Stimulated activated CD4-positive, alpha-beta T cell treated with anti-CD3 and anti-CD28 coated beads, Interleukin-2, amount 100 ng/mL, for 24 hours (primary cell): ENCODE measurements at regions not wholly inside any gene's neighbourhood (a gene's known extent, or its start where the extent isn't known, plus 50 kb on each side); places are given as distances from the start of the nearest gene placed in this dataset.
"Not testable (repeated sequence)": the region's sequence is repeated elsewhere in the genome, so short reads cannot be mapped to it uniquely, and the experiment has no call there.

Experiments
- DNase-seq, 2 donors: peaks; one replicate each; pipeline ENCODE4 v3.0.0-alpha.2; 2020

GRCh38 chrY:12360496-12360895, 340.5 kb upstream of the USP9Y start:
- no peak for DNase-seq

GRCh38 chrY:12365311-12365910, 335.6 kb upstream of the USP9Y start:
- DNase-seq = no peak

- not testable (repeated sequence) for DNase-seq
Measured at GRCh38 chrY:12374588-12374987, 326.4 kb upstream of the USP9Y start.

- DNase-seq = not testable (repeated sequence)
Measured at GRCh38 chrY:12391655-12392559, 309.1 kb upstream of the USP9Y start.

- no peak for DNase-seq
Measured at GRCh38 chrY:12393190-12393589, 307.8 kb upstream of the USP9Y start.

DNA sequence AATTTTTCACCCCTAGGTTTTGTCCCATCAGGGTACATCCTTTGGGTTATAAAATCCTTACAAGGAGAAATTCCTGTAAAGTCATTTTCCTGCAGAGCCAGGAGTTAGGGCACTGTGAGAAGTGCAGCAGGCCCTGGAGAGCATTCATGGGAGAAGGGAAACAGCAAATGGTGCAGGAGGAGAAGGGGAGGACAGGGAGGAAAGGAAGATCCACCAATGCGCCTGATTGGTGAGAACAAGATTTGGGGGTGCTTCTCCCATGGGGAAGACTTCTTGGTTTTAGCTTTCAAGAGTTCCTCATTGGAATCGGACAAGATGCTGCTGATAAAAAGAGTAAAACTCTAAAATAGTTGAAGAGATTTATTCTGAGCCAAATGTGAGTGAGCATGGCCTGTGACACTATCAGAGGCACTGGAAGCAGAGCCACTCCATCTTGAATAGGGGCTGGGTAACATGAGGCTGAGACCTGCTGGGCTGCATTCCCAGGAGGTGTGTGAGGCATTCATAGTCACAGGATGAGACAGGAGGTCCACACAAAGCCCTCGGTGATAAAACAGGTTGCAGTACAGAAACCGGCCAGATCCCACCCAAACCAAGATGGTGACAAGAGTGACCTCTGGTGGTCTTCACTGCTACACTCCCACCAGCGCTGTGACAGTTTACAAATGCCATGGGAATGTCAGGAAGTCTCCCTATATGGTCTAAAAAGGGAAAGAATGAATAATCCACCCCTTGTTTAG, 305.5 kb upstream of the USP9Y start:
- not testable (repeated sequence) for DNase-seq

DNA sequence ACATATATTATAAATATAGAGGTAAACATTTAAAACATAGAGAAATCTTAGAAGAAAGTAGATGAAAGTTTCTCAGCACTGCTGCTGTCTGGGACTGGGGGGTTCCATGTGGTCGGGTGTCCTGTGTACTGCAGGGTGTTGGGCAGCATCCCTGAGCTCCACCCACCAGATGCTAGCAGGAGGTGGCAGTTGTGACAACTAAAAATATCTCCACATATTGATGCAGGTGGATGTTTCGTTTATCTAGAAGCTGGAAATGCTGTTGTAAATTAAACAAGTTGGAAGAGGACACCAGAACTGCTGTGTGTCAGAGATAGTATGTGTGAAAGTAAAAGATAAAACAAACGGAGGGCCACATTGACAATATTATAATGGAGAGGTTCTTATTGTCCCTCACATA, 297.1 kb upstream of the USP9Y start:
- no peak for DNase-seq

DNA sequence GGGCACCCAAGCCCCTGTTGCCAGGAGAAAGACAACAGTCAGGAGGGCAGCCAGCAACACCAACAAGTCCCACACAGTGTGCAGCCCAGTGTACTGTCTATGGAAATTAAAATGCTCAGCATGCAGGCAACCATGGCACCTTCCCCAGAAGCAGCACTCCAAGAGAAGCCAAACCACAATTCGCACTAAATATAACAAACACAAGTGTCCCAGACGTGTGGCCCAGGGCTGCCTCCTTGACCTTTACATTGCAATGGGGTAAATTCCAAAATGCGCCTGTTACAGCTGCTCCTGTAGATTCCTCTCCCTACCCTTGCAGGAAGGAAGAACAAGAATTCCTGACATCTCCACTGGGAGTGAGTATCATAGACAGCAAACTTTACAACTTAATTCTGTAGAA, 292.8 kb upstream of the USP9Y start:
- DNase-seq = no peak

DNA sequence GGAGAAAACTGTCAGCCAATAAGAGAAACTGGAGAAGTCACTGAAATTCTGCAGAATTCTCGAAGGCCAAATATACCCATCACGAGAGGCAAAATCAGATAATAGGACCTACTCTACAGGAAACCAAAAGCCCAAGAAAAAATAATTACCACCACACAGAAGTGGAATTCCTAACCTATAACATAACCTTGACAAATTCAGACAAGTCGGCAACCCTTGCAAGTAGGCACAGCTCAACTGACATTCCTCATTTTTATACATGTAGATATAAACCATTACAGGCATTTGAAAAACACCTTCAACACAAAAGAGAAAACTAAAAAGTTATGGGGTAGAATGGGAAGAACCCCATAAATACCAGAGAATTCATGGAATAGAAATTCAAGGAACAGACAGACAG, 290.3 kb upstream of the USP9Y start:
- DNase-seq = no peak

GRCh38 chrY:12421072-12421787, 279.8 kb upstream of the USP9Y start:
- DNase-seq = peak in 1 of 2 donors; percentile 1

DNA sequence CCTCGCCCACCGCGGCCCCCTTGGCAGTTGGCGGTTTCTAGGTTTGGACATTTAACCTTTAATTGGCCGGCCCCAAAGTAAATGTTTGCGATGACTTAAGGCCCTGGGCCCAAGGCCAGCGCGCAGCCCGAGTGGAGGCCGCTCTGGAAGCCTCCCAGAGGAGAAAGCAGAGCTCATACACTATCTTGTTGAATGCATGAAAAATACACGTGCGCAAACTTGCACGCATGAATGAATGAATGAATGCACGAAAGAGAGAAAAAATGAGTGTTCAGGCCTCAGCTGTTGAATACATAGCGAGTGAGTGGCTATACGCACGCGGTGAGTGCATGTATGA, 279.3 kb upstream of the USP9Y start:
- DNase-seq = no peak

DNA sequence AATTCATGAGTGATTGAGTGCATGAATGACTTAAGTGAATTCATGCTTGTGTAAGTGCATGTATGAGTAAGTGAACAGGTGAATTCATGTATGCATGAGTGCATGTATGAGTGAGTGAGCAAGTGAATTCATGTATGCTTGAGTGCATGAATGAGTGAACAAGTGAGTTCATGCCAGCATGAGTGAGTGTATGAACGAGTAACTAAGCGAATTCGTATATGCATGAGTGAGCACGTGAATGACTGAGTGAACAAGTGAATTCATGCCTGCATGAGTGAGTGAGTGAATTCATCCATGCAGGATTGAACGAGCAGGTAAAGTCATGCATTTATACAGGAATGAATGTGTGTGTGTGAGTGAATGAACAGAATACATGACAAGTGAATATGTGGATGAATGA, 278.5 kb upstream of the USP9Y start:
- no peak for DNase-seq

DNA sequence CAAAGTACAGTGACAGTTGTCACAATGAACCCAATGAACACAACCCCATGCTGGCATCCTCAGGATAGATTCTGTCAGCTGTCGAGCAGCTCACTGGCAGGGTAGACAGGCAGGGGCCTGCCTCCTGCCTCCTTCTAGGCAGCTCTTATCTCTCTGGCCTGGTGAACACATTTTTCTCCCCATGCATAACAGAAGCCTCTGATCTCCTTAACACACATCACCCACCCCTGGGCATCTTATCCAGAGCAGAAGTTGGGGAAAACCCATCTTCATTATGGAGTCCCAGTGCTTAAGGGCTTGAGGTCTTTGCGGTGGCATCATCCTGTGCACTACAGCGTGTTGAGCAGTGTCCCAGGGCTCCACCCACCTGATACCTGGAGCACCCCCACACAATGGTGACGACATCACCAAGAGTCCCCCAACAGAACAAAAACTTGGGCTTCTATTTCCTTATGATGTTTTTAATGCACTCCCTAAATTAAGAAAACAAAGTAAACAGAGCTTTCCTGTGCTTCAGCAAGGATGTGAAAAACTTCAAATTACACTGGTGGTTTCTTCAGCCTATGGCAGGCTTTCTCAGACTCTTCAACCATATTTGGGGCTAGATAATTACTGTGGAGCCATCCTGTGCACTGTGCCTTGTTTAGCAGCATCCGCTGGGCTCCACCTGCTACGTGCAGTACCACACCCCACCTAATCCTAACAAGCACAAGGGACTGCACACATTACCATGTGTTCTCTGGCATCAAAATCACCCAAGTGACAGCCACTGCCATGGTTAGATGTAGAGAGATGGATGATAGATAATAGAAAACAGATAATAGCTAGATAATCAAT, 277.4 kb upstream of the USP9Y start:
- DNase-seq = no peak

DNA sequence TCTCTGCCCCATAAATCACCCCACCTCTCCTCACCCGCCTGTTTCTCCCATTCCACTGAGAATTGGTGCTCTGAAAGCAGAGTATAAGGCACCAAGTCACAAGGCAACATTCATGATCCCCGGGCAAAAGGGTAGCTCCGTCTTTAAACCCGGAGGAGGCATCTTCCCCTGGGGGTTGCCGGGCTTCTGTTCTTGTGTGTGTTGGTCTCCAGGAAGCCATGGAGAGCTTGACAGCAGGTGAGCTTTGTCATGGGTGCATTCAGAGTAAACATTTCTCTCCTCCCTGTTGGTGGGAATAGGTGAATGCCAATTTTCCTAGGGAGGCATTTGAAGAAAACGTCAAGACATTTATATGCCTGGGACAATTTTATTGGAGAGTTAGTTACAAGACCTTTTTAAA, 275.5 kb upstream of the USP9Y start:
- DNase-seq = no peak

GRCh38 chrY:12427361-12427760, 273.7 kb upstream of the USP9Y start:
- no peak for DNase-seq

DNA sequence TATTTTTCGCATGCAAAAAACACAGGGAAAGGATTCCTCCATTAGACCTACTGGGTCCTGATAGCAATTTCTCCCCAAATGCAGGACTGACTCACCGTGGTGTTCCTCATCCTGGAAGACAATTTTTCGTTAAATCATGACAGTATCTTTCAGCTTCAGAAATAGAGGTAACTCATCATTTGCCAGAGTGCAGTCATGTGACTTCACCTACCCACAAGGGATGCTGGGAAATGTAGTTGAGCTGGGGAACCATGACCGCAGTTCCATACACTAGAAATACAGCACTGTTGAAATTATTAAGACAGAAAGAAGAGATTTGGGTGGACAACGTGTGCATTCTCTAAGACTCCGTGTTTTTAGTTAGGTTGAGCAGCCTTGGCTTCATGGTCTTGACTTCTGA, 269.5 kb upstream of the USP9Y start:
- no peak for DNase-seq

- not testable (repeated sequence) for DNase-seq
Measured at GRCh38 chrY:12438823-12439222, 262.2 kb upstream of the USP9Y start.

GRCh38 chrY:12444200-12444599, 256.8 kb upstream of the USP9Y start:
- DNase-seq = no peak

DNA sequence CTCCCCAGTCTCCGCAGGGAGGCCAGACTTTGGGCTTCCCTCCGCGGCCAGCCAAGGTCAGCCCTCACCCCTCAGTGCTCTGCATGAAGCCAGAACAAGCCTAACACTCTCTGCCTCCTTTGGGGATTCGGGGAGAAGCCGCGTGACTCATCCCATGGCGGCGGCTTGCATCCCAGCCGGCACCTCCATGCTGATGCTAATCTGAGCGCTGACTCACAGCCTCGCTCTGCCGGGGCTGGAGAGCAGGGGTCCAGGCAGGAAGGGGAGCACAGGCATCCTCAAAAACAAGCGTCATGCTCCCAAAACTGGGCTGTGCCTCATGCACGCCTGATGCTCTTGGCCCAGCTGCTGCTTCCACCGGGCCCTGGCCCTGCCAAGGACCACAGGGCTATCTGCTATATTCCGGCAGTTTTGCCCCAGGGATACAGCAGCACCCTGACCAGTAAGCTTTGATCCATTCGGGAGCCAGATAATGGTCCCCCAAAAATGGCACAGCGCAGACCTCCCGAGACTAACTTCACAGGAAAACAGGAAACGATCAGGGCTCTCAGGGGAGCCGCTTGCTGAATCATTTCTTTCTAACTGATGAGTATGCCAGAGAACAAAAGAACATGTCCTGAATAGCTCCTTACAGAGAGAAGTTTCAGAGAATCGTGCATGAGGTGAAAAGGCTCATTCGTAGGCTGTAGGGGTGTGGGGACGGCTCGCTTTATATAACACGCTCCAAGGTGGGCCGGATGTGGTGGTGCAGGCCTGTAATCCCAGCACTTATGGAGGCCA, 254.4 kb upstream of the USP9Y start:
- DNase-seq = not testable (repeated sequence)

DNA sequence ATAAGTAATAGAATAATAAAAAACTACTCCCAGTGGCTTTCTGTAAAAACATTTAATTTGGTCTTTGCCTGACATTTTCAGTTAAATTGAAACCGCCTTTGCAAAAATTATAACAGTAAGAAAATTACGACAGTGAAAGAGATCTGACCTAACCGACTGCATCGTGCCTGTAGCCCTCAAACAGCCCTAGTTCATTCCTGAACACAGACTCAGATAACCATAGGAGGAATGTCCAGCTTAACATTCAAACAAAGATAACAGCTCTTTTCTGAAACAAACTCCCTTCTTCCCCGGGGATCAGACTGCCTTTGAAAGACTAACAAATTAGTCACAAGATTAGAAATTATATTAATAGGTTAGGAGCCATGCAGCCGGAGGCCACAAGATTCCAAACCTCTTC, 252.5 kb upstream of the USP9Y start:
- not testable (repeated sequence) for DNase-seq

GRCh38 chrY:12453318-12453717, 247.7 kb upstream of the USP9Y start:
- DNase-seq = not testable (repeated sequence)
